ENCODE measurements at regions not wholly inside any gene's neighbourhood (a gene's known extent, or its start where the extent isn't known, plus 50 kb on each side); places are given as distances from the start of the nearest gene placed in this dataset.

- Histone ChIP-seq H3K27ac (ENCODE audit: low read depth, low read length) (no peak overlapping the region), H3K9me3 (ENCODE audit: control insufficient read depth in 1 of 2, low read length in 2 of 2) (no peaks in the 10 kb centered on the region), H3K36me3 (ENCODE audit: insufficient read depth, low read length) (no peaks in the 10 kb centered on the region), H3K27me3 (ENCODE audit: insufficient read depth, low read length) (no peaks in the 10 kb centered on the region), H3K4me1 (ENCODE audit: insufficient read depth, low read length) (no peaks in the 10 kb centered on the region), H3K4me3 (ENCODE audit: low read length in 2 of 2) (no peak overlapping the region)
- Mint-ChIP-seq H3K27ac (no peak overlapping the region), H3K4me1 (no peaks in the 10 kb centered on the region), H3K9me3 (peaks cover 0 to 5% (median 0%) of the 10 kb centered on the region in 8 donors), H3K4me3 (no peak overlapping the region), H3K27me3 (peaks cover 3% of the 10 kb centered on the region in 2 donors), H3K36me3 (no peaks in the 10 kb centered on the region)
- CTCF ChIA-PET (ENCODE audit: partially characterized antibody): no interaction called here
- POLR2A ChIA-PET (ENCODE audit: partially characterized antibody): no interaction called here
- intact Hi-C loops (cut with micrococcal nuclease): no loop called here
- no peak for DNase-seq
Measured at GRCh38 chr18:56505971-56506370, 132.4 kb downstream of the TXNL1 start.

- no peak for DNase-seq
- ChIA-PET POLR2A (ENCODE audit: partially characterized antibody) (no interaction called here), CTCF (ENCODE audit: partially characterized antibody) (no interaction called here)
- Mint-ChIP-seq H3K36me3 (no peaks in the 10 kb centered on the region), H3K4me3 (no peak overlapping the region), H3K4me1 (no peaks in the 10 kb centered on the region), H3K27me3 (peaks cover 3% of the 10 kb centered on the region in 2 donors), H3K27ac (no peak overlapping the region), H3K9me3 (peaks cover 0 to 5% (median 0%) of the 10 kb centered on the region in 8 donors)
- intact Hi-C loops (cut with micrococcal nuclease): no loop called here
- no peak overlapping the region for H3K27ac ChIP-seq (ENCODE audit: low read depth, low read length)
- no peaks in the 10 kb centered on the region for H3K4me1 ChIP-seq (ENCODE audit: insufficient read depth, low read length)
- no peak overlapping the region for H3K4me3 ChIP-seq (ENCODE audit: low read length in 2 of 2)
- H3K36me3 ChIP-seq (ENCODE audit: insufficient read depth, low read length): no peaks in the 10 kb centered on the region
- H3K9me3 ChIP-seq (ENCODE audit: control insufficient read depth in 1 of 2, low read length in 2 of 2): no peaks in the 10 kb centered on the region
- H3K27me3 ChIP-seq (ENCODE audit: insufficient read depth, low read length): no peaks in the 10 kb centered on the region
Measured at GRCh38 chr18:56505293-56505692, 133.1 kb downstream of the TXNL1 start.

GRCh38 chr18:56501896-56502295 is 136.5 kb downstream of the TXNL1 start:
- ChIA-PET CTCF (ENCODE audit: partially characterized antibody) (no interaction called here), POLR2A (ENCODE audit: partially characterized antibody) (no interaction called here)
- no peak overlapping the region for H3K4me3 Mint-ChIP-seq
- Histone ChIP-seq H3K36me3 (ENCODE audit: insufficient read depth, low read length) (no peaks in the 10 kb centered on the region), H3K4me1 (ENCODE audit: insufficient read depth, low read length) (no peaks in the 10 kb centered on the region), H3K4me3 (ENCODE audit: low read length in 2 of 2) (no peak overlapping the region), H3K27me3 (ENCODE audit: insufficient read depth, low read length) (no peaks in the 10 kb centered on the region), H3K9me3 (ENCODE audit: control insufficient read depth in 1 of 2, low read length in 2 of 2) (no peaks in the 10 kb centered on the region), H3K27ac (ENCODE audit: low read depth, low read length) (no peak overlapping the region)
- H3K9me3 Mint-ChIP-seq: peaks cover 0 to 5% (median 0%) of the 10 kb centered on the region in 8 donors
- no peak for DNase-seq
- H3K36me3 Mint-ChIP-seq: no peaks in the 10 kb centered on the region
- no peak overlapping the region for H3K27ac Mint-ChIP-seq
- no peaks in the 10 kb centered on the region for H3K4me1 Mint-ChIP-seq
- H3K27me3 Mint-ChIP-seq: peaks cover 2 to 3% of the 10 kb centered on the region in 2 donors
- intact Hi-C loops (cut with micrococcal nuclease): no loop called here

- H3K4me1 Mint-ChIP-seq: no peaks in the 10 kb centered on the region
- no peak overlapping the region for H3K4me3 Mint-ChIP-seq
- DNase-seq: no peak
- H3K27me3 Mint-ChIP-seq: peaks cover 2 to 8% of the 10 kb centered on the region in 2 donors
- H3K9me3 ChIP-seq (ENCODE audit: control insufficient read depth in 1 of 2, low read length in 2 of 2): no peaks in the 10 kb centered on the region
- H3K36me3 Mint-ChIP-seq: no peaks in the 10 kb centered on the region
- H3K27me3 ChIP-seq (ENCODE audit: insufficient read depth, low read length): no peaks in the 10 kb centered on the region
- no peaks in the 10 kb centered on the region for H3K4me1 ChIP-seq (ENCODE audit: insufficient read depth, low read length)
- CTCF ChIA-PET (ENCODE audit: partially characterized antibody): no interaction called here
- intact Hi-C loops (cut with micrococcal nuclease): no loop called here
- POLR2A ChIA-PET (ENCODE audit: partially characterized antibody): no interaction called here
- no peaks in the 10 kb centered on the region for H3K36me3 ChIP-seq (ENCODE audit: insufficient read depth, low read length)
- H3K27ac Mint-ChIP-seq: no peak overlapping the region
- H3K9me3 Mint-ChIP-seq: peaks cover 0 to 8% (median 0%) of the 10 kb centered on the region in 8 donors
- H3K4me3 ChIP-seq (ENCODE audit: low read length in 2 of 2): no peak overlapping the region
- no peak overlapping the region for H3K27ac ChIP-seq (ENCODE audit: low read depth, low read length)
Measured at GRCh38 chr18:56495884-56496283, 142.5 kb downstream of the TXNL1 start.

- intact Hi-C loops (cut with micrococcal nuclease): no loop called here
- no peak overlapping the region for H3K4me3 ChIP-seq (ENCODE audit: low read length in 2 of 2)
- no peaks in the 10 kb centered on the region for H3K4me1 Mint-ChIP-seq
- H3K9me3 Mint-ChIP-seq: peaks cover 0 to 8% (median 0%) of the 10 kb centered on the region in 8 donors
- POLR2A ChIA-PET (ENCODE audit: partially characterized antibody): no interaction called here
- no peak overlapping the region for H3K27ac ChIP-seq (ENCODE audit: low read depth, low read length)
- no peaks in the 10 kb centered on the region for H3K36me3 Mint-ChIP-seq
- CTCF ChIA-PET (ENCODE audit: partially characterized antibody): no interaction called here
- no peaks in the 10 kb centered on the region for H3K36me3 ChIP-seq (ENCODE audit: insufficient read depth, low read length)
- DNase-seq: no peak
- H3K9me3 ChIP-seq (ENCODE audit: control insufficient read depth in 1 of 2, low read length in 2 of 2): no peaks in the 10 kb centered on the region
- no peaks in the 10 kb centered on the region for H3K27me3 ChIP-seq (ENCODE audit: insufficient read depth, low read length)
- peaks cover 2 to 8% of the 10 kb centered on the region in 2 donors for H3K27me3 Mint-ChIP-seq
- H3K4me3 Mint-ChIP-seq: no peak overlapping the region
- H3K27ac Mint-ChIP-seq: no peak overlapping the region
- no peaks in the 10 kb centered on the region for H3K4me1 ChIP-seq (ENCODE audit: insufficient read depth, low read length)
Measured at GRCh38 chr18:56493531-56493930, 144.9 kb downstream of the TXNL1 start.

GRCh38 chr18:56492136-56492535 is 146.3 kb downstream of the TXNL1 start:
- no peak overlapping the region for H3K27ac Mint-ChIP-seq
- no peaks in the 10 kb centered on the region for H3K36me3 Mint-ChIP-seq
- Histone ChIP-seq H3K36me3 (ENCODE audit: insufficient read depth, low read length) (no peaks in the 10 kb centered on the region), H3K27me3 (ENCODE audit: insufficient read depth, low read length) (no peaks in the 10 kb centered on the region), H3K4me3 (ENCODE audit: low read length in 2 of 2) (no peak overlapping the region), H3K27ac (ENCODE audit: low read depth, low read length) (no peak overlapping the region), H3K4me1 (ENCODE audit: insufficient read depth, low read length) (no peaks in the 10 kb centered on the region), H3K9me3 (ENCODE audit: control insufficient read depth in 1 of 2, low read length in 2 of 2) (no peaks in the 10 kb centered on the region)
- H3K4me3 Mint-ChIP-seq: no peak overlapping the region
- peaks cover 4 to 8% of the 10 kb centered on the region in 2 donors for H3K27me3 Mint-ChIP-seq
- ChIA-PET POLR2A (ENCODE audit: partially characterized antibody) (no interaction called here), CTCF (ENCODE audit: partially characterized antibody) (no interaction called here)
- no peaks in the 10 kb centered on the region for H3K4me1 Mint-ChIP-seq
- DNase-seq: no peak
- intact Hi-C loops (cut with micrococcal nuclease): no loop called here
- H3K9me3 Mint-ChIP-seq: peaks cover 0 to 8% (median 0%) of the 10 kb centered on the region in 8 donors

- Histone ChIP-seq H3K36me3 (ENCODE audit: insufficient read depth, low read length) (no peaks in the 10 kb centered on the region), H3K27me3 (ENCODE audit: insufficient read depth, low read length) (no peaks in the 10 kb centered on the region), H3K4me1 (ENCODE audit: insufficient read depth, low read length) (no peaks in the 10 kb centered on the region), H3K27ac (ENCODE audit: low read depth, low read length) (no peak overlapping the region), H3K4me3 (ENCODE audit: low read length in 2 of 2) (no peak overlapping the region), H3K9me3 (ENCODE audit: control insufficient read depth in 1 of 2, low read length in 2 of 2) (no peaks in the 10 kb centered on the region)
- peaks cover 4 to 9% of the 10 kb centered on the region in 2 donors for H3K27me3 Mint-ChIP-seq
- H3K36me3 Mint-ChIP-seq: no peaks in the 10 kb centered on the region
- no peaks in the 10 kb centered on the region for H3K4me1 Mint-ChIP-seq
- peaks cover 0 to 3% (median 2%) of the 10 kb centered on the region in 8 donors for H3K9me3 Mint-ChIP-seq
- H3K27ac Mint-ChIP-seq: no peak overlapping the region
- ChIA-PET CTCF (ENCODE audit: partially characterized antibody) (no interaction called here), POLR2A (ENCODE audit: partially characterized antibody) (no interaction called here)
- H3K4me3 Mint-ChIP-seq: no peak overlapping the region
- intact Hi-C loops (cut with micrococcal nuclease): no loop called here
- no peak for DNase-seq
Measured at GRCh38 chr18:56490942-56491341, 147.4 kb downstream of the TXNL1 start.

GRCh38 chr18:56489893-56490292 is 148.5 kb downstream of the TXNL1 start:
- POLR2A ChIA-PET (ENCODE audit: partially characterized antibody): no interaction called here
- Mint-ChIP-seq H3K4me3 (no peak overlapping the region), H3K36me3 (no peaks in the 10 kb centered on the region), H3K27me3 (peaks cover 4 to 6% of the 10 kb centered on the region in 2 donors), H3K27ac (no peak overlapping the region), H3K4me1 (no peaks in the 10 kb centered on the region), H3K9me3 (peaks cover 0 to 3% (median 2%) of the 10 kb centered on the region in 8 donors)
- CTCF ChIA-PET (ENCODE audit: partially characterized antibody): no interaction called here
- Histone ChIP-seq H3K27ac (ENCODE audit: low read depth, low read length) (no peak overlapping the region), H3K4me3 (ENCODE audit: low read length in 2 of 2) (no peak overlapping the region), H3K4me1 (ENCODE audit: insufficient read depth, low read length) (no peaks in the 10 kb centered on the region), H3K36me3 (ENCODE audit: insufficient read depth, low read length) (no peaks in the 10 kb centered on the region), H3K27me3 (ENCODE audit: insufficient read depth, low read length) (no peaks in the 10 kb centered on the region), H3K9me3 (ENCODE audit: control insufficient read depth in 1 of 2, low read length in 2 of 2) (no peaks in the 10 kb centered on the region)
- DNase-seq: no peak
- intact Hi-C loops (cut with micrococcal nuclease): no loop called here
